ENCODE measurements at regions not wholly inside any gene's neighbourhood (a gene's known extent, or its start where the extent isn't known, plus 50 kb on each side); places are given as distances from the start of the nearest gene placed in this dataset.

DNA sequence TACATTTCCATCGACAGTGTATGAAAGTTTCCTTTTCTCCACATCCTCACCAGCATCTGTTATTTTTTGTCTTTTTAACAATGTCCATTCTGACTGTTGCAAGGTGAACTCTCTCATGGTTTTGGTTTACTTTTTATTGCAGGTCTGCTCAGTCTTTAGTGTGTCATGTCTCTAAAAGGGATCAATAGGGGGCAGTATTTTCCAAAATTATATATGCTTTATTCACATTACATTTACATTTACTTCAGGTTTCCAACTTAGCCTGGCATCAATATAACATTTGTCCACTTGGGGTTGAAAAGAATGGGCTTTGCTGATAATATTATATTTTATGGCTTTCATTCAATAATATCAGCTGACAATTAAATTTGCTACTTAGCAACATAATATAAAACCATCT, 265.0 kb upstream of the SLITRK2 start:
- TF ChIP-seq POLR2A (IDR thresholded peaks at IDR 0.05), result no peak
- TF ChIP-seq, protein P1, sequence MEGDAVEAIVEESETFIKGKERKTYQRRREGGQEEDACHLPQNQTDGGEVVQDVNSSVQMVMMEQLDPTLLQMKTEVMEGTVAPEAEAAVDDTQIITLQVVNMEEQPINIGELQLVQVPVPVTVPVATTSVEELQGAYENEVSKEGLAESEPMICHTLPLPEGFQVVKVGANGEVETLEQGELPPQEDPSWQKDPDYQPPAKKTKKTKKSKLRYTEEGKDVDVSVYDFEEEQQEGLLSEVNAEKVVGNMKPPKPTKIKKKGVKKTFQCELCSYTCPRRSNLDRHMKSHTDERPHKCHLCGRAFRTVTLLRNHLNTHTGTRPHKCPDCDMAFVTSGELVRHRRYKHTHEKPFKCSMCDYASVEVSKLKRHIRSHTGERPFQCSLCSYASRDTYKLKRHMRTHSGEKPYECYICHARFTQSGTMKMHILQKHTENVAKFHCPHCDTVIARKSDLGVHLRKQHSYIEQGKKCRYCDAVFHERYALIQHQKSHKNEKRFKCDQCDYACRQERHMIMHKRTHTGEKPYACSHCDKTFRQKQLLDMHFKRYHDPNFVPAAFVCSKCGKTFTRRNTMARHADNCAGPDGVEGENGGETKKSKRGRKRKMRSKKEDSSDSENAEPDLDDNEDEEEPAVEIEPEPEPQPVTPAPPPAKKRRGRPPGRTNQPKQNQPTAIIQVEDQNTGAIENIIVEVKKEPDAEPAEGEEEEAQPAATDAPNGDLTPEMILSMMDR (IDR thresholded peaks at IDR 0.05), result no peak
- no peak for TF ChIP-seq EP300 (IDR thresholded peaks at IDR 0.05)

Measured in tibial nerve (tissue), 4 donors.